GM21723 (cell line): ENCODE measurements at regions not wholly inside any gene's neighbourhood (a gene's known extent, or its start where the extent isn't known, plus 50 kb on each side); places are given as distances from the start of the nearest gene placed in this dataset.
"Not testable (repeated sequence)": the region's sequence is repeated elsewhere in the genome, so short reads cannot be mapped to it uniquely, and the experiment has no call there.

Experiments
- ATAC-seq: cut with Tn5 transposase; IDR thresholded peaks from one replicate; pipeline ENCODE4 v1.9.1; 2021; ENCODE audit warnings: mild to moderate bottlenecking, moderate library complexity; ENCODE audit not compliant: unreplicated experiment

DNA sequence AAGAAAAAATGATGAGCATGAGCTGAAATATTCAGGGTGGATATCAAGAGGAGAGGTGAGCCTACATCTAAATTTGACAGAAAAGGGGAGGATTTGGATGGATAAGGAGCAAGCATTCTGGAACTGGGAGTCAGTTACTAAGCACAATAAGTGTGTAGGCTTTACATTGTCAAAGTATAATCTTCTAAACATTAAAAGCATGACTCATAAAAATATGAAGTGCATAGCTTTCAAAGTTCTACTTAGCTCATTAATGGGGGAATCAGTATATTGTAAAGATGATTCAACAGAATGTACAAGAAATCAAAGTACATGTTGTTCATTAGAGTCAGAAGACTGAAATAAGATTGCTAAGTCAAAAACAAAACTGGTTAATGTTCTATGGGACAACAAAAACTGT lies 248.0 kb upstream of the GAS1 start:
- ATAC-seq, result no peak

DNA sequence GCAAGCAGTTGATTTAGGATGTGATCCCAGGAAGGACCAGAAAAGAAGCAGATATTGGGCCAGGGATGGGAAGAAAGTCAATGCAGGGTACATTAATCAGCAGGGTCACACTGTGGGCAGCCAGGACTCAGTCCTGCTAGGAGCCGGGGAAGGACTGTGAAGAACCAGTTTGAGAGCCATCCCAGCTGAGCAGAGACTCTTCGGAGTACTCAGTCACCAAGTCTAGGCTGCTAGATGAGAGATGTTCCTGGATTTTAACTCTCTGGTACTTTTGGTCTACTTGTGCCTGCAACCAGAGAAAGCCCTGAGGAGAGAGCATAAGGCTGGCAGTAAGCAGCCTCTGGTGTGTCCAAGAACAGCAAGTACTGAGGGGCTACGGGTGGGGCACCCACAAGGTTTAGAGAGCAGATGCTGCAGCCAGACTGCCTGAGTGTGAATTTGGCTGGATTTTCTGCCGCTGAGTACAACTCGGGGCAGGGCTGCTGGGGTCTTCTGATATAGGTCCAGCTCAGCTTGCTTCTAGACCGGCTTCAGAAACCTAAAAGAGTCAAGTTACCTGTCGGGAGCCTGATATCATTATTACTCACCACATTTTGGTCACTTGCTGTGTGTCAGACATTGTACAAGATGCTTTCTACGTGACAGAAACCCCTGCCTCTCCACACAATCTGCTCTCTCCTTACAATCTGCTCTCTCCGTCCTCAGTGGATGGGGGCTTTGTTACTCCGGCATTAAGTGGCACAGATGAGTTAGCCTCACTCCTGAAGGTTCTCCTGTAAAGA lies 250.2 kb upstream of the GAS1 start:
- ATAC-seq, result no peak

DNA sequence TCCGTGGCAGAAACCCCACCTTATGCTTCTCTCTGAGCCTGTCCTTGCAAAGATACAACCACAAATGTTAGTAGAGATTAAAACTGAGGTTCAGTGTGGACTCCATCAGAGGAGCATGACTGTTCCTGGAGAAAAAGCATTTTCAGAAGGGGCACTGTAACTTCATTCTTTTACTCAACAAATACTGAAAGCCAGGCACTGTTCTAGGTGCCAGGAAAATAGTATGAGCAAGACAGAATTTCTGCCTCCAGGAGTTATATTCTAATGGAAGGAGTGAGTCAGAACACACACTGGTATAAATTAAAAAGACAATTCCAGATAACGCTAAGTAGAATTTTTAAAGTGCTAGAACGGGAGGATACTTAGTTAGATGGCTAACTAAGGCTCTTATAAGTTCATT lies 251.4 kb upstream of the GAS1 start:
- no peak for ATAC-seq

DNA sequence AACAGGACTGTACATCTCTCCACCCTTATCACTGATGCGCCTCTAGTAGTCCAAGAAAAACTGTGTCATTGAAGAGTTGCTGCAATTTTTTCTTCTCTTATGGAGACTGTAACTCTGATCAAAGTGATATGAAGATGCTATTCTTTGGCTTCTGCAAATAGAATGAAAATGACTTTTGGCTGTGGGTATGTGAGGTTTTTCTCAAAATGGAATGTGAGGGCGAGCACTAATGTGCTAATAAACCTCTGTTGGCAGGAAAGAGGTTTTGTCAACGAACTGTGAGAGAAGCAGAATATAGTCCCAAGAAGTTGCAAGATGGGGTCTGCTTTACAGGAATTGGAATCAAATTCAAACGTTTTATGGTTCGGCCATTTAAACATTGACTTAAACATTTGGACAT lies 252.0 kb upstream of the GAS1 start:
- no peak for ATAC-seq

DNA sequence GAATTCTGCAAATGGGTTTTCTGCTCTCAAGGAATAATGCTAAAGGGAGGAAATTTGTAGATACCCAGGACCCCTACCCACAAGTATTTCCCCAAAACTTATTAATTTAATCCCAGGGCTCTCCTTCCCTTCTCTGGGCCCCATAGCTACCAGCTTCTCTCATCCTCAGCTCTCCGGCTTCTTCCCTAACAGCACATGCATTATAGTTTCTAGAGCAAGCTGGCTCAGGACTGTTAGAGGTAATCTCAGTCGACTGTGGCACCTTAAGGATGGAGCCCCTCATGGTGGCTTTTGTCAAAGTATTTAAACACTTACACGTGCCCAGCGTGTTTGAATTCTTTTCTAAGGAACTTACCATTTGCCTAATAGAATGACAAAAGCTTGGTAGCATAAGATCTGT lies 252.5 kb upstream of the GAS1 start:
- no peak for ATAC-seq

DNA sequence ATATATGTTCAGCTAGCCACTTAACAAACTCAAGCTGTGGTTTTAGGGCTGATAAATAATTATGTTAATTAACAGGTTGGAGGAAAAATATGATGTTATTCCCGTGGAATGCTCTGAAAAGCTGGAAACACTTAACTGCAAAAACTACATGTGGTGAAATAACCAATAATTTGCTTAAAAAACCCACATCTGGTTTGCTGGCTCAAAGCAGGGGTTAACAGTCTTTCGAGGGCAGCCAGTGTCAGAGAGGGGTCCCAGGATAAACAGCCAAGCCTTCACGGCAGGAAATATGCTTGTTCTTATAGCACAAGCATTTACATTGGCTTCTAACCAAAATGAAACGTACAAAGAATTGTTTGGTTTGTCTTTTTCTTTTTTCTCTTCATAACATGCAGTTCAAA lies 254.0 kb upstream of the GAS1 start:
- no peak for ATAC-seq

DNA sequence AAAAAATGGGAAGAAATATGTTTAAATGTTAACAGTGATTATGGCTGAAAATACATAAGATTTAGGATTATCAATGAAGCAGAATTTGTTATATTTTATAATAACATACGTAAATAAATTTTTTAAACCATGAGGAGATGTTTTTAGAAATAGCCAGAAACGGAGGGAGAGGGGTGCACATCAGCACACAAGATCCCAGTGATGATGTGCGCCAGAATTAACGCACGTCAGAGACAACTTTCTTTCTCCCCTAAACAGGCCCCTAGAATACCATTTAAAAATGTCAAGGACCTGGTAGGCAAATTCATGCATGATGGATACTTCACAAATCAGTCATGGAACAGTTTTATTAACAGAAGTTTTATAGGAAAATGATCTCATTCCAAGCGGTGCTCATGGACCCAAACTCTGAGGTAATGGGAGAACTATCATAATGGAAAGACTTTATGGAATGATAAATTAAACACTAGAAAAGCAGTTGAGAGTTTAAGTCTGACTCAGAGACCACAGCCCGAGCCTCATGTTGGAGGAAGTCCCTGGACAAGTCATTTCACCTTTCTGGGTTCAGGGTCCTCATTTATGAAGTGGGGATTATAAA lies 258.9 kb upstream of the GAS1 start:
- ATAC-seq, result no peak

DNA sequence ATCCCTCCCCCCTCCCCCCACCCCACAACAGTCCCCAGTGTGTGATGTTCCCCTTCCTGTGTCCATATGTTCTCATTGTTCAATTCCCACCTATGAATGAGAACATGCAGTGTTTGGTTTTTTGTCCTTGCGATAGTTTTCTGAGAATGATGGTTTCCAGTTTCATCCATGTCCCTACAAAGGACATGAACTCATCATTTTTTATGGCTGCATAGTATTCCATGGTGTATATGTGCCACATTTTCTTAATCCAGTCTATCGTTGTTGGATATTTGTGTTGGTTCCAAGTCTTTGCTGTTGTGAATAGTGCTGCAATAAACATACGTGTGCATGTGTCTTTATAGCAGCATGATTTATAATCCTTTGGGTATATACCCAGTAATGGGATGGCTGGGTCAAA lies 263.4 kb upstream of the GAS1 start:
- ATAC-seq, result not testable (repeated sequence)

DNA sequence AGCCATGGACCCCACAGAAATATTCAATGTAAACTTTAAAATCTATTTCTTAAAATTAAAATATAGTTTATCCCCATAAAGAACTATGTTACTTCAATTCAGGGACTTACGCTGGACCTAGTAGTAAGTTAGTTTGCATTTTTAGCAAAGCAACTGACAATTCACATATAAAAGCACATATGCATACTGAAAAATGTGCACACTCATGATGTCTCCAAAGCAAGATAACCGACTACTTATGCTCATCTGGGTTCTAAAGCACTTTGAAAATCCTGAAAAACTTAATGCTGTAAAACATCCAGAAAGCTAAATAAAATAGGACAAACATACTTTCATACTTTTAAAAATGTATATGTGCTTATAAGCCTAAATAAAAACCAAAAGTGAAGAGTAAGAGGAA lies 264.4 kb upstream of the GAS1 start:
- ATAC-seq, result no peak

DNA sequence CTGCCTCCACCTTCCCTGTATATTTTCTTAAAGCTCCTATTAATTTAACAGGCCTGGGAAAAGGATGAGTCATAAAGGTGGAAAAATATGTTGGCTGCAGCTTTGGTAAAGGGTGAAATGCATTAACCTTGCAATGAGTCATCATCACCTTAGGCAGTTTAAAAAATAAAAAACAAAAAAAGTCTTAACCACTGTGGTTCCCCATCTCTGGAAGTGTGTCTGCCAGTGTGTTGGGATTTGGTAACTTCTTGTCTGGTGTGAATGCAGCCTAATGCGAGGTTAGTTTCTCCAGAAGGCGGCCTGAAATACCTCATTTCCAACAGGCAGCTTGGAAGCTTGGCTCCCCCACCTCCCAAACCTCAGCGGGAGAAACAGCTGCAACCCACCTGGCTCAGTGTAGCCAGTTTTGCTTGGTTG lies 265.3 kb upstream of the GAS1 start:
- no peak for ATAC-seq

DNA sequence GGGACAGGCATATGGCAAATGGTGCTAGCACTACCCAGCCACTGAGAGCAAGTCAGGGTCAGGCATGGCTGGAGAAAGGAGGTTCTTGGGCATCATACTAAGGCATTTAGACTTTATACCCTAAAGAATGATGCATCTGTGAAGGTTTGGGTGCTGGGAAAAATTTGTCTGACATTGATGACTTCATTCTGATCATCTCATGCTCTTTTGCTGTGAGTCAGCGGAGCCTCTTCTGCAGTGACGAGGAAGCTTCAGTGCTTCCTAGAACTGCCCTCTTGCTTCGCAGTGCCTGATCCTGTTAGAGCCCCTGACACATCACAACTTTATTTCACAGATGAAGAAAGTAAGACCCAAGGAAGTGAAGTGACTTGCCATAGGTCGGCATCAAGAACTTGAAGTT lies 266.6 kb upstream of the GAS1 start:
- no peak for ATAC-seq

DNA sequence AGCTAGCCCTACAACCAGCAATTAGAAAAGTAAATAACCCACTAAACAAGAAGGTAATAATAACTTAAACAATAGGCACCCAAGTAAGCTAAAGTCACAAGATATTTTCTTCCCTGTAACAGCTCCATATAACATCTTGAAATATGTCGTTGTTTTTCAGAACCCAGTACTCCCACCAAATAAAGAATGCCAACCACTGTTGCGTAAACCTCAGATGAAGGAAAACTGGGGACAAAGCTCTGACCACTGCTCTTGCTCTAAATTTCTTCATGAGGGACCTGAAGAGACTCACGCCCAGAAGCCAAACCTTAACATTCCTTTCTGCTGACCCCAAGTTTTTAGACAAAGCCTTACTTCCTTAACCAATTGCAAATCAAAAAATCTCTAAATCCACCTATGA lies 267.7 kb upstream of the GAS1 start:
- ATAC-seq, result no peak

DNA sequence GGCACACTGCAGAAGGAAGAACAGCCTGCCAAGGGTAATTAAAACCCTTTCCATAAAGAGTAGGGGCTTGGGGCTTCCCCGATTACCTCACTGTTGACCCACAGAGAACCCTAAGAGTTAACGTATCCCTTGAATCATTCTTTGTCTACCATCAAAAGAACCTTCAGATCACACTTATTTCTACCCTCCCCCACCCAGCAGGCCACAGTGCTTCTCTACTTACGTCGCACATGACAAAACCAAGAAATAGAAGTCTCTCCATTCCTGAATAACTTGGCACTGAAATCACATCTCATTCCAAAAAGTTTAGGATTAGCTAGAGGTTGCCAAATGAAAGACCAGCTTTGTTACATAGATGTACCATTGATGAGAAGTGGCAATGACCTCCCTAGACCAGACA lies 268.7 kb upstream of the GAS1 start:
- no peak for ATAC-seq

DNA sequence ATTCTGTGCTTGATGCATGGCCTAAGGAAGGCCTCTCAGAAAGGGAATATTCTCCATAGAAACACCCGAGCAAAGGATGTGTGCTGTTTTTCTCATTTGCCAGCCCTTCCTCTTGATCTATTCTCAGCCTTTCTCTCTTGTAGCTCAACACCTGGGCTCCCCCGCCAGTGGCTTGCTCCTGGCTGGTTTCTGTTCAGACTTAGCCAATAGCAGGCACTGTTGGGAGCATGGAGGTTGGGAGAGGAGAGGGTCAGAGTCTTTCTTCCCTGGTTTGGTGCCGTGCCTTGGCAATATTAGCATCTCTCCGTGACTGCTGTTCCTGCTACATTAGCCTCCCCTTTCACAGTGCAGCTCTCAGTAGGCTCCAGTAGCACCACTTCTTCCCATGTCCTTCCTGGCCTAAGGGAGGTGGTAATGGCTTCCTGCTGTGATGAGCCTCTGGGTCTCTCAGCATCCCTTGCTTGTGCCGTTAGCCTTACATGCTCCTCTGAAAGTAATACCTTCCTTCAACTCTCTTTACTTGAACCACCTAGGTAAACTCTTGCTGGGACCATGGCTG lies 269.7 kb upstream of the GAS1 start:
- ATAC-seq, result no peak

DNA sequence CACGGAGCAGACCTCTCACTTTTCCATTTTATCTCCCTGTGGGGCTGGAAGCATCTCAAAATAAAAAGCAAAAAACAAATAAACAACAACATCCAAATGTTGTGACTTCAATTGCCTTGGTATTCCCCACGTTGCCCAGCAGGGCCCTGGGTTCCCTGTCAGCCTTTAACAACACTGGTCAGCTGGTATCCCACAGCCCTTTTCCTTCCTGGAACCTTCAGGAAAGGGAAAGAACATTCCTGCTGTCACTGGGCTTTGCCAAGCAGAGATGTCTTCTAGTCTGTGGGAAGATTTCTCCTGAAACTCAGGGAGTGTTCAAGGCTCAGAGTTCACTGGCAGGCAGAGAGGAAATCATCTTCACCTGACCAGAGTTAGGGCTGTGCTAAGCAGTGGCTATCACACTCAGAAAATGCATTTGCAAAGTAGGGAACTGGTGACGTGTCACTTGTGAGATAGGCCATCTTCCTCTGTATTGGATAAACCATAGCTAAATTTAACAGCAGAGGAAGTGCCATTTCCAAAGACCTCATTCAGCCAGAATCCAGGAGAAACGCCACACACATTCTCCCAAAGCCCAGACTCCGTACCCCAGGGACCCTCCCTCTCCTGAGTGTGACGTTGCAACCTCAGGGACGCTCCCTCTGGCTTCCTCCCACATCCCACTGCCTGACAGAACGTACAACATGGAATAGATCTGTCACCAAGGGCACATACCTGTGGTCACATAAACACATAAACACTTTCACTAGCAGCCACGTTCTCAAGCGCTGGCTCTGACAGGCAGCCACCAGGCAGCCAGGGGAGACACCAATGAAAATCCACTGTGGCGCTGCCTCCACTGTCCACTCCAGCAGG lies 274.0 kb upstream of the DAPK1 start:
- ATAC-seq, result no peak

DNA sequence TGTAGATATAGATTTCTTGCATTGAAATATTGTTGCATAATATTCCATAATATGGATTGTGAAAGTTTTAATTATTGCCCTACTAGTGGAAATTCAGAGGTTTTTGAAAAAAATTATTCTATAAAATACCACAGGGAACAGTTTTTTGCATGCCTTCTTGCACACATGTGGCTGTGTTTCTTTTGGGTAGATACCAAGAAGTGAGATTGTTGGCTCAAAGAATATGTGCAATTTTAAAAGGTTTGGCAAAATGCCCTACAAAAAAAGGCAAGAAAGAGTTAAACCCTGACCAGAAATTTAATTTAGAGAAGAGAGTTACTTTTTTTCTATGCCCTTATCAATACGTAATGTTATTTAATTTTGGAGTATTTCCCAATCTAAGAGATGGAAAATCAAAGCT lies 270.8 kb upstream of the DAPK1 start:
- no peak for ATAC-seq

DNA sequence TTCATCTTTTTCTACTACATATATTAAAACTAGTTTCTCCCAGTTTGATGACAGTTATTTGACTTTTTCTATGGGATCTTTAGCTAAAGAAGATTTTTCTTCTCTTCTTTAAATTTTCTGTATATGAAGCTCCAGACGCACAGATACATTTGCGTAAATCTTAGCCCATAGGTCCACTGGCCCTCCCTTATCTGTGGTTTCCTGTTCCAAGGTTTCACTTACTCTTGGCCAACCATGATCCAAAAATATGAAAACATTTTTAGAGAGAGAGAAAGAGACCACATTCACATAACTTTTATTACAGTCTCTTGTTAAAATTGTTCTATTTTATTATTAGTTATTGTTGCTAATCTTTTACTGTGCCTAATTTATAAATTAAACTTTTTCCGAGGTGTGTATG lies 270.2 kb upstream of the DAPK1 start:
- ATAC-seq, result no peak

DNA sequence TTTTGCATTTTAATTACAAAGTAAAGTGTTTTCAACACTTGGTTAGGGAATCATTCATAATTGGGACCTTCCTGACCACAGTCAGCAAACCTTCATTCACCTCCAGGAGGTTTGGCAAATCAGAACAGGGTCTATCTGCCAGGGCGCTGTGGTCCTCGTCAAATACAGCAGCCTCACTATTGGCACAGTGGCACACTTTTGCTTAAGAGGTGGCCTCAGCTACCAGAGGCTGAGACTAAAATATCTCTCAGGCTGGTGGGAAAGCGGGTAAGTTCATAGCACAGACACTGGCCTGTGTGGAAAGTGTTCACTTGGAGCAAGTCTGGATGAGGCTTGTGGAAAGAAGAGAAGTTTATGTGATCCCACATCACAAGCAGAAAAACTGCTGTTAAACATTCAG lies 268.6 kb upstream of the DAPK1 start:
- ATAC-seq, result no peak

DNA sequence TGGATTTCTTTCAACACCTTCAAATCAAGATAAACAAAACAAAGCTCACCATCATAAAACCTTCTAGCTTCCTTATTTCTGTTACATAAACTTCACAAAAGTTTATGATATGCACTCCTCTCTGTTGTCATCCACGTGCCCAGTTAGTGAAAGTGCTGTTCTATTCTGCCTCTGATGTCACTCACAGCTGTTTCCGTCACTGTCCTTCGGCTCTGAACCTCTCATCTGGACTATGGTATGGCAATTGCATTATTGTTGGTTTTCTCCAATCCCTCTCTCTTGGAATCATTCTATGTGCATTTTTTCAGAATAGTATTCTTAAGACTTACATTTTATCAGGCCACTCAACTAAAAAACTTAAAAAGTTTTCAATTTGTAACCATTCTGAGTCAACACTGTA lies 264.2 kb upstream of the DAPK1 start:
- no peak for ATAC-seq

DNA sequence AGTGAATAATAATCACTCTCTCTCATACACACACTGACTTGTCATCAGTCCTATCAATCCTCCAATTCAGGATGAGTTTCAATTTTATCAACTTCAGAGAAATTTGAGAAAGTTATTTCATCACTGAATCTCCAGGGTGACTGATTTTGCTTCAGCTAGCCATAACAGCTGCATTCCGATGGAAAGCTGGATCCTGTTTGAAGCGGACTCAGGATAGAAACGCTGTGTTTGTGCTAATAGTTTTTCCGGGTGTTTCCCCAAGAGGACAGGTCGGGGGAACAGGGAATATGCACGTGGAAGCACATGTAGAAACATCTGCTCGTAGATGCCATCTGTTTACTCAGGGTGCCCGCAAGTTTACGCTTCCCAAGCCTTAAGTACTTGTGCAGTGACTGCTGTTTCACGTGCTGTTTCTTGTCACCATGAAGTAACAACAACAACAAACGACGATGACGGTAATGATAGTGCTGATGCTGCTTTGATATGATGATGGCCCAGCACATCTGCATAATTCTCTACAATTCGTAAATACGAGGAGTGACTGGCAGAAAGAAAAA lies 263.7 kb upstream of the DAPK1 start:
- no peak for ATAC-seq

DNA sequence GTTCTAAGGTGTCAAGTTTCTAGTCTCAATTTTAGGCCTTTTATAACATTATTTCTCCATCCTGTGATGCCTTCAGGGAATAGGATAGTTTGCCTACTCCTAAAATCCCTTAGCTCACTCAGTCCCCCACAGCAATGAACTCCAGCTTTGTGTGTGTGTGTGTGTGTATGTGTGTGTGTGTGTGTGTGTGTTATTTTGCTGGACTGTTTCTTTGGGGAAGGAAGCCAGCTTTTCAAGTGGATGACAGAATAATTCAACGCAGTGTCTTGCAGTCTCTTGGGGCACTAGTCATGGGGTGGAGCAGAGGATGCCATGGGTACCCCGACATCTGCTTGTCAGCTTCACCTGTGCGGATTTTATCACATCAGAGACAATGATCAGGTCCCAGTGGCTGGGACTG lies 262.8 kb upstream of the DAPK1 start:
- no peak for ATAC-seq
